HFFc6 (cell line): ENCODE measurements at regions not wholly inside any gene's neighbourhood (a gene's known extent, or its start where the extent isn't known, plus 50 kb on each side); places are given as distances from the start of the nearest gene placed in this dataset.
A peak's percentile ranks its signal among the peaks of the same experiment; 100 is the strongest.

Experiments
- DNase-seq: peaks from one replicate; pipeline ENCODE4 v3.0.0-alpha.2; 2018
- H3K27ac Mint-ChIP-seq: 2 replicates; pipeline ENCODE4 v1.8.0; 2020; ENCODE audit warnings: mild to moderate bottlenecking, mixed read lengths
- H3K27me3 Mint-ChIP-seq: 2 replicates; pipeline ENCODE4 v1.8.0; 2021; ENCODE audit warnings: mild to moderate bottlenecking, moderate library complexity, mixed read lengths; ENCODE audit not compliant: insufficient read depth
- H3K36me3 Mint-ChIP-seq: 2 replicates; pipeline ENCODE4 v1.8.0; 2021; ENCODE audit warnings: low read depth, mixed read lengths
- H3K4me1 Mint-ChIP-seq: 2 replicates; pipeline ENCODE4 v1.8.0; 2020; ENCODE audit warnings: low read depth, mixed read lengths
- H3K4me3 Mint-ChIP-seq: 2 replicates; pipeline ENCODE4 v1.8.0; 2020; ENCODE audit warnings: mild to moderate bottlenecking, moderate library complexity, mixed read lengths
- H3K9me3 Mint-ChIP-seq: 2 replicates; pipeline ENCODE4 v1.8.0; 2020; ENCODE audit warnings: mild to moderate bottlenecking, mixed read lengths
- TF ChIP-seq, protein P1 (sequence below): fragments of 200-600 bp; sonication (generic); IDR thresholded peaks from 2 replicates; pipeline ENCODE4 v1.5.0; 2021; ENCODE audit warnings: antibody characterized with exemption, mild to moderate bottlenecking

DNA sequence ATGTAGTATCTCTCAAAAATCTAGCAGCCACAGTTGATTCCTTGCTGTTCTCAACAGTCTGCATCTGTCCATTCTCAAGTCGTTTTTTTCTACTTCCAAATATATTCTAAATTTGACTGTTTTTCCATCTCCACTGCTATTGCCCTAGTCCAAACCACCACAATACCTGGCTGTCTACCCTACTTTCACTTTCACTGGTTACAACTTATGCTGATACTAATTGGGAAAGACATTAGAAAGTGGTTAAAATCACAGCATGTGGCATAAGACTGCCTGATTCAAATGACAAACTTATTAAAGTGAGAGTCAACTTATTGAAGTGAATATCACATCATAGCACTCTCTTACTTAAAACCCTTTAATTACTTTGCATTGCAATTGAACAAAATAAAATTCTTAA, 72.6 kb downstream of the CHST2 start:
- TF ChIP-seq, protein P1, sequence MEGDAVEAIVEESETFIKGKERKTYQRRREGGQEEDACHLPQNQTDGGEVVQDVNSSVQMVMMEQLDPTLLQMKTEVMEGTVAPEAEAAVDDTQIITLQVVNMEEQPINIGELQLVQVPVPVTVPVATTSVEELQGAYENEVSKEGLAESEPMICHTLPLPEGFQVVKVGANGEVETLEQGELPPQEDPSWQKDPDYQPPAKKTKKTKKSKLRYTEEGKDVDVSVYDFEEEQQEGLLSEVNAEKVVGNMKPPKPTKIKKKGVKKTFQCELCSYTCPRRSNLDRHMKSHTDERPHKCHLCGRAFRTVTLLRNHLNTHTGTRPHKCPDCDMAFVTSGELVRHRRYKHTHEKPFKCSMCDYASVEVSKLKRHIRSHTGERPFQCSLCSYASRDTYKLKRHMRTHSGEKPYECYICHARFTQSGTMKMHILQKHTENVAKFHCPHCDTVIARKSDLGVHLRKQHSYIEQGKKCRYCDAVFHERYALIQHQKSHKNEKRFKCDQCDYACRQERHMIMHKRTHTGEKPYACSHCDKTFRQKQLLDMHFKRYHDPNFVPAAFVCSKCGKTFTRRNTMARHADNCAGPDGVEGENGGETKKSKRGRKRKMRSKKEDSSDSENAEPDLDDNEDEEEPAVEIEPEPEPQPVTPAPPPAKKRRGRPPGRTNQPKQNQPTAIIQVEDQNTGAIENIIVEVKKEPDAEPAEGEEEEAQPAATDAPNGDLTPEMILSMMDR, result no peak
- no peaks in the 10 kb centered on the region for H3K36me3 Mint-ChIP-seq
- no peaks in the 10 kb centered on the region for H3K9me3 Mint-ChIP-seq
- H3K4me3 Mint-ChIP-seq, result no peak overlapping the region
- H3K27me3 Mint-ChIP-seq, result no peaks in the 10 kb centered on the region; the same call in 1 of the 2 replicates
- no peaks in the 10 kb centered on the region for H3K4me1 Mint-ChIP-seq
- DNase-seq, result no peak
- H3K27ac Mint-ChIP-seq, result no peak overlapping the region

DNA sequence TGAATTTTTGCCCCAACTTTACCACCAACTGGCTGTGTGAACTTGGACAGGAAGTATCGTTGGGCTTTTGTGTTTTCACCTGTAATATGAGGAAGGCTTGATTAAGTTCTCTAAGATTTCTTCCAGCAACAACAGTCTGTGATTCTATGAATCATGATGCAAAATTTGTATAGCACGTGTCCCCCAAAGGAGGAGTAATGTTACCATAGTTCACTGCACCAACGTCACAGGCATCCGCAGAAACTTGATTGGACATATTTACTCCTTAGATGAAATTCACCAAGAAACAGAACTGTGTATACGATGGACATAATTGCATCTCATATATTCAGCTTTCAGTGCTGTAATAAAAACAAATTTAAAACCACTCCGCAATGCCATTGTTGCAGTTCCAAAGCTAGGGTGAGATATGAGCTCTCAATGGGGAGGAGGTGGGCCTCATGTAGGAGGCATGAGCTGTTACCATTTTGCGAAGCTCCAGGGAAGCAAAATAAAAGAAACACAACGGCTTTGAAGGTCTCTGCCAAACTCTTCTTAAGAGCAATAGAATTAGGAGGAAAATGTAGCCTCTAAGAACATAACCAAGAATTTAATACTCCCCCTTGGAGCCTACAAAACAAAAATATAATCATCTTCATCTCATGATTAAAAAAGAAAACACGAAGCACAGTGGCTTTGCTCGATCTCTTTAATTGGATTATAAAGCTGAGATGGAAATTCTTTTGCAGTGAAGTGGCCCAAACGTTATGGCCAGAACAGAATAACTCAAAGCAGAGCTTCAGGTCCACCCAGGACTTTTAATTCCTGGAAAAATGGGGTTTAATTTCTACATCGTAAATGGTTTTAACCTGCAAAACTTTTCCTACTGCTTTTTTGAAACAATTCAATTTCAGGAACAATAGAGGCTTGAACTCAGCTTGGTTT, 80.7 kb downstream of the CHST2 start:
- H3K9me3 Mint-ChIP-seq, result peaks cover 7% of the 10 kb centered on the region; the same call in 1 of the 2 replicates

DNA sequence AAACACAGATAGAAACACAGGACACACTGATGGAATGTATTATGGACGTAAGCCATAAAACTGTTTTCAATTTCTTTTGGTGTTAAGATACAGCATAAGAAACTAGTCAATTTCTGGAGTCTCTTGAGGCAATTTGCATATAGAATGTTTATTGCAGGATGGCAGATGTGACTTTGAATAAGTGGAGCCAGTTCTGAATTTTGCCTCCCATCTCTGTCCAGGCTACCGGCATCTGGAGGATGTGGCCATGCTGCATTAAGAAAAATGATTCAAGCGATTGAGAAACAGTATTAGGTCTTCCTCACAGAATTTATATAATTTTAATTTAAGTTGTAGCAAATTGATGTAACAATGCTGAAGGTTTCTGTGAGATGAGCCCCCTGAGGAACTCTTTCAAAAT, 81.5 kb downstream of the CHST2 start:
- Mint-ChIP-seq H3K36me3 (no peaks in the 10 kb centered on the region), H3K27me3 (peaks cover 1% of the 10 kb centered on the region; the same call in 1 of the 2 replicates), H3K4me1 (peaks cover 47% of the 10 kb centered on the region), H3K4me3 (peak overlapping the region; percentile 85), H3K27ac (no peak overlapping the region), H3K9me3 (peaks cover 7% of the 10 kb centered on the region; the same call in 1 of the 2 replicates)
- DNase-seq, result no peak
- TF ChIP-seq, protein P1, result no peak

More for the DNA sequence above, 80.7 kb downstream of the CHST2 start:
- peaks cover 47% of the 10 kb centered on the region for H3K4me1 Mint-ChIP-seq
- peak overlapping the region; percentile 85 for H3K4me3 Mint-ChIP-seq
- H3K27me3 Mint-ChIP-seq, result peaks cover 1% of the 10 kb centered on the region; the same call in 1 of the 2 replicates
- DNase-seq, result peak; percentile 25
- TF ChIP-seq, protein P1, result no peak
- no peaks in the 10 kb centered on the region for H3K36me3 Mint-ChIP-seq
- H3K27ac Mint-ChIP-seq, result peak overlapping the region; percentile 56

DNA sequence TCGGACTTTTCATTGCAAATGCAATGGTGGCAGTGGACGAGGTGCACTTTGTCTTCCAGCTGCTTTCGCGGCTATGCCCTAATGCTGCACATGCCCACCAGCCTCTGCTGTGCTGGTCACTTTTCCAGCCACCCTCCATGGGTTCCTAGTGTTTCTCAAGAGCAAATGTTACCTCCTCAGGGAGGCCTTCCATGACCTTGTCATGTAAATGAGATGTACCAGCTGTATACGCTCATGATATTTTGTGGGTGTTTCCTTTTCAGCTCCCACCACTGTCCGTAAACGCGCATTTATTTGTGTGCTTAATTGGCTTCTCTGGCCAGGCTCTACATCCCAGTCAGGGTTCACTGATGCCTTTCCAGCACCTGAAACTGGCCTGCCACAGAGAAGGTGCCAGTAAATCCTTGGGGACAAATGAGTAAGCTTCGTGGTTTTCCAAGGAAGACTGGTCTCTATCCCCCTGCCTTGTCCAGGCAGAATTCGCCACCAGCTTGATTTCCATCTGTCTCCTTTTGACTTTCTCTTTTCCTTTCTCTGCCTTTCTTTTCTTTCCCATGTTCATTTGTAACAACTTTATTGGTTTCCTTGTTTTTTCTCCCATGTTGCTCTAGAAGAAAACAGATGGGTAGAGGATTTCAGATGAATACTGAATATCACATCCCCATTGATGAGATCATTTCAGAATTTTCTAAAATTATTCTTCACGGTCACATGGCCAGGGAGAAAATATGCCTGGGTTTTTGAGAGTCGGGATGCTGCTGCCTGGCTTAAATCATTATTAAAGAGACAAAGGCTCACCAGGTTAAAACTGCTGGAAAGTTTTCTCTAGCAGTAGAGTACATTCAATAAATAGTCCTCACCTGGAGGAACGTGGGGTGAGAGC, 82.5 kb downstream of the CHST2 start:
- peaks cover 1% of the 10 kb centered on the region; the same call in 1 of the 2 replicates for H3K27me3 Mint-ChIP-seq

DNA sequence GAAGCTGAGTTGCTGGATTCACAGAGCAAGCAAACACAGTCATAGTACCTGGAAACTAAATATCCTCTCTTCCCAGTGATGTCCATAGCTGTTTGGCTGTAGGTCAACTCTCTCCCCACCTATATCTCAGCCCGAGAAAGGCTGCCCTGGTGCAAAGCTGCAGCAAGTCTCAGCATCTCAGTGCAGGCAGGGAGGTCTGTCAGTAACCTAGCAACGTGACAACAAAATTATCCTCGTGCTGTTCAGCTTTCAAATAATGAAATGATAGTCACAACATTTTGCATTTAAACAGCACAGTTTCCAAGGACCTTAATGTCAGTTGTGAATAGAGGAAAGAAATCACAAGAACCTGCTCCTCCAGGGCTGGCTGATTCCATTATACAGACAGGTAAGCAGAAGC, 83.6 kb downstream of the CHST2 start:
- Mint-ChIP-seq H3K4me3 (no peak overlapping the region), H3K9me3 (peaks cover 7% of the 10 kb centered on the region; the same call in 1 of the 2 replicates), H3K27me3 (peaks cover 1% of the 10 kb centered on the region; the same call in 1 of the 2 replicates), H3K36me3 (no peaks in the 10 kb centered on the region), H3K27ac (no peak overlapping the region; the same call in 1 of the 2 replicates), H3K4me1 (peaks cover 62% of the 10 kb centered on the region)
- DNase-seq, result no peak
- TF ChIP-seq, protein P1, result no peak

More for the DNA sequence above, 82.5 kb downstream of the CHST2 start:
- Mint-ChIP-seq H3K4me3 (no peak overlapping the region), H3K36me3 (no peaks in the 10 kb centered on the region), H3K4me1 (peaks cover 56% of the 10 kb centered on the region), H3K27ac (no peak overlapping the region), H3K9me3 (peaks cover 7% of the 10 kb centered on the region; the same call in 1 of the 2 replicates)
- TF ChIP-seq, protein P1, result no peak
- DNase-seq, result no peak
